Cardiac septum (tissue), 1 donor: ENCODE measurements at regions not wholly inside any gene's neighbourhood (a gene's known extent, or its start where the extent isn't known, plus 50 kb on each side); places are given as distances from the start of the nearest gene placed in this dataset.
"Not testable (repeated sequence)": the region's sequence is repeated elsewhere in the genome, so short reads cannot be mapped to it uniquely, and the experiment has no call there.

Source experiments
- DNase-seq: peaks from one replicate; pipeline ENCODE4 v3.0.0-alpha.2; 2020; ENCODE audit warnings: low spot score
- intact Hi-C: fragments of 100-400 bp; cut with DNase I; formaldehyde crosslinking; loops from one replicate; pipeline ENCODE4 v1.14.0; 2022
- donor health status: DM: no; HTN: no; CAD: no.

GRCh38 chr5:98193921-98194760 lies 579.3 kb upstream of the RGMB start:
- intact Hi-C loops, result no loop called here

DNA sequence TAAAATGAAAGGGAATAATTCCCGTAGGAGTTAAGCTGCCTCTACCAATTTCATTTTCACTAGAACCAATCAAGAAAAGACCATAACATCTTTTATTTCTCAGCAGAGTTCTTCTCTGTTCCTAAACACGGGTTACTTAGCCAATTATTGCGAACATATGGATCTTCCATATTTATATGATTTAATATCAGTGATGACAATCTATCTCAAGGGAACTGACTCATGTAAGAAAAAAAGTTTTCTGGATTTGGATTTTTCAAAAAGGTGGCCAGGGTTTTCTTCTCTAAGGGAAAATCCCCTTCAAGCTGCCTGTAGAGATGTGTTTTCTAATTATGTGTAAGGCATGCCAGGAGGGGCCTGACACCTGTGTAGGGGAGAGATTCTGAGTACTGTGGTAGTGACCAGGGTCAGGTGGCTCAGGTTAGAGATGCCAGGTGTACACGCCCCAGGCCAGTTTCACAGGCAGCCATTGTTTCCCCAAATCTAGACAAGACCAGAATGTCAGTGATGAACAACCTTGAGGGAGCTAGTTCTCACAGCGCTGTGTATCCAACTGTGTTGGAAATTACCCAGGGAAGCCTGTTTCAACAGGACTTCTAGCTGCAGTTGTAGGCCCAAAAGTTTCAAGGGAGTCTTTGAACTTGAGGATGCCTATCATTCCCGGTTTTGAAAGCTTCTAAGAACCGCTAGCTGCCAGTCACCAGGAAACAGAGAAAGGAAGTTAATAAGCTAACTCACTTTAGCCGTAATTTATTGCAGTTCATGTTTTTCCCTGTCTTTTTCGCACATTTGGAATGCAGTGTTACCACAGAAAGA lies 572.5 kb upstream of the RGMB start:
- intact Hi-C loops, result no loop called here

More at GRCh38 chr5:98193921-98194760, 579.3 kb upstream of the RGMB start:
- DNase-seq, result no peak

GRCh38 chr5:98204798-98205197 lies 568.7 kb upstream of the RGMB start:
- DNase-seq, result no peak
- intact Hi-C loops, result no loop called here

More for the DNA sequence above, 572.5 kb upstream of the RGMB start:
- no peak for DNase-seq

DNA sequence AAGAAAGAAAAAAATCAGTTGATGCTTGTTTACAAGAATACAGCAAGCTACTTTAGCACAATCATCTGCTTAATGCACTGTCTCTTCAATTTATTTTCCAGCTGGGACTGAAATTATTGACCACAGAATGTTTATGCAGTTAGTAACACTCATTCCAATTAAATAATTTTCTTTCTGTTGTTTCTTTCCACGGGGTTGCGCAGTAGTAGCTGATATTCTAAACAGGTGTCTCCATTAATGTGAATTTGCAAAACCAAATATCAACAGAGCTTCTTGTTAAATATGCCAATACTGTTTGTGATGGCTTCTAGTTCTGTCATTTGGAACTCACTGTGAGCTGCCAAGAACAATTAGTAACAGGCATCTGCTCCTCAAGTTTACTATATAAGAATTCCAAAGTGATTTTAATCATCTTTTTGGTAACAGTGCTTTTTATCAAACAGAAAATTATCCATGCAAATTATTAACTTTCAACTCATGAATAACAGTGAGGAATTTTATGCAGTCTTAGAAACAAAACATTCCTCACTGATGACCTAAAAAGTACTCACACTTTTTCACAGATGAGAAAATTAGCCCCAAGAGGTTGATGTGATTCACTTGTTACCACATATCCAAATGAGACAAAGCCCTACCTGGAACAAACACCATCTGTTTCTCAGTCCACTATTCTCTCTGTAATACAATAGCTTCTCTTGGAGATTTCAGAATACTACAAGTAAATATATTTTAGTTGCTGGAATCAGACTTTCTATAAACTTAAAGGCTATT lies 567.6 kb upstream of the RGMB start:
- no peak for DNase-seq
- intact Hi-C loops, result no loop called here

DNA sequence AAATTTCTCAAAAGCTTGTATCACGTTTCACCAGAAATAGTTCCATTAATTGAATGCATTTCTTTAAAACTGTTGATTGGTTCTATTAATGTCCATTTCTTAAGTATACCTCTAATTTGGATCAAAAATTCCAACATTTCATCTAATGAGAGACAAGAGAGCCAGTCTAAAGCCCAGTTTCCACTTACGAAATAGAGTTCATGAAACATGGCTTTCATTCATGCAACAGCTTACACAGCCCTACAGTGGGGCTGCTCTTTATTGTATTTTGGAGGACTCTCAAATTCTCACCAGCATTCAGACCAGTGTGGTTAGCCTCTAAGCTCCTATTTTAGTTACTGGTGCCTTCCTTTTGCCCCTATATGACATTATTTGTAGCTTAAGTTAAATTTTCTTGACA lies 566.9 kb upstream of the RGMB start:
- intact Hi-C loops, result no loop called here
- DNase-seq, result no peak

- no peak for DNase-seq
- intact Hi-C loops, result no loop called here
Measured at GRCh38 chr5:98209418-98209817, 564.0 kb upstream of the RGMB start.

- DNase-seq, result no peak
- intact Hi-C loops, result no loop called here
Measured at GRCh38 chr5:98214240-98215051, 559.0 kb upstream of the RGMB start.

GRCh38 chr5:98217138-98217537 lies 556.3 kb upstream of the RGMB start:
- DNase-seq, result no peak
- intact Hi-C loops, result no loop called here

DNA sequence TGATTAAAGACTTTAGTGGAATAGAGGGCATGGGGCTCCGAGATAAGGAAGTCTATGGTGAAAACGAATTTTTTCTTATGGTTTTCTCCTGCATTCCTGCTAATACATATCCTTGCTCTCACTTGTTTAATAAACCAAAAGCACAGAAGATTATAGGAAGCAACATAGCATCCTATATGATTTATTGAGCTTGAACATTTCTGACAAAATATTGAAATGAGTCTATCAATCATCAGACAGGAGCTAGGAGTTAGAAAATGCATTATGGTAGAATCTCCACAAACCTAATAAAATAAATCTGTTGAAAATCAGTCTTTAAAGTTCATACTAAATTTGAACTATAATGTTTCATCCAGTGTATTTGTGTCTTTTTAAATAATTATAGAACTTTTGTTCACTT lies 554.6 kb upstream of the RGMB start:
- intact Hi-C loops, result no loop called here
- no peak for DNase-seq

DNA sequence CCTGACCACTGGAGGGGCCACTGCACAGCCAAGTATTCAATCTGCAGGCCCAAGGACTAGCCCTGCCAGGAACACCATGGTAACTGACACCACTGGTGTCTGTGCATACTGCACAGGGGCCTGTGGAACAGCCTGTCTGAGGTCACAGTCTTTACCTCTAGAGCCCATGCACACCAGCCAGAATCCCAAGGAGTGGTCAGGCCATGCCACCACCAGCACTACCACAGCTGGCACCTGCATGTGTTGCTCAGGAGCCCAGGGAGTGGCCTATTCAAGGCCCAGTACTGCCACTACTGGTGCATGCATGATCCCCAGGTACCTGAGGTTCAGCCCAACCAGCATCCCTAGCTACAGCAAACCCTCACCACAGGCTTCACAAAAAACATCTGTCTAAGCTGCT lies 546.0 kb upstream of the RGMB start:
- no peak for DNase-seq
- intact Hi-C loops, result no loop called here

GRCh38 chr5:98231089-98231488 lies 542.4 kb upstream of the RGMB start:
- DNase-seq, result no peak
- intact Hi-C loops, result no loop called here

DNA sequence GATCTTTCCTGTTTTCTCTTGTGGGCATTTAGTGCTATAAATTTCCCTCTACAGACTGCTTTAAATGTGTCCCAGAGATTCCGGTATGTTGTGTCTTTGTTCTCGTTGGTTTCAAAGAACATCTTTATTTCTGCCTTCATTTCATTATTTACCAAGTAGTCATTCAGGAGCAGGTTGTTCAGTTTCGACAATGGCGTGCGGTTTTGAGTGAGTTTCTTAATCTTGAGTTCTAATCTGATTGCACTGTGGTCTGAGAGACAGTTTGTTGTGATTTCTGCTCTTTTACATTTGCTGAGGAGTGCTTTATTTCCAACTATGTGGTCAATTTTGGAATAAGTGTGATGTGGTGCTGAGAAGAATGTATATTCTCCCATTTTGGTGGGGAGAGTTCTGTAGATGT lies 535.7 kb upstream of the RGMB start:
- intact Hi-C loops, DNase-seq: not testable (repeated sequence)

GRCh38 chr5:98243972-98244371 lies 529.5 kb upstream of the RGMB start:
- no peak for DNase-seq
- intact Hi-C loops, result no loop called here

GRCh38 chr5:98248949-98249348 lies 524.5 kb upstream of the RGMB start:
- intact Hi-C loops, result no loop called here

GRCh38 chr5:98258939-98259338 lies 514.5 kb upstream of the RGMB start:
- intact Hi-C loops, result no loop called here
- no peak for DNase-seq

More at GRCh38 chr5:98248949-98249348, 524.5 kb upstream of the RGMB start:
- DNase-seq, result no peak

GRCh38 chr5:98259595-98259994 lies 513.9 kb upstream of the RGMB start:
- intact Hi-C loops, result no loop called here
- no peak for DNase-seq

DNA sequence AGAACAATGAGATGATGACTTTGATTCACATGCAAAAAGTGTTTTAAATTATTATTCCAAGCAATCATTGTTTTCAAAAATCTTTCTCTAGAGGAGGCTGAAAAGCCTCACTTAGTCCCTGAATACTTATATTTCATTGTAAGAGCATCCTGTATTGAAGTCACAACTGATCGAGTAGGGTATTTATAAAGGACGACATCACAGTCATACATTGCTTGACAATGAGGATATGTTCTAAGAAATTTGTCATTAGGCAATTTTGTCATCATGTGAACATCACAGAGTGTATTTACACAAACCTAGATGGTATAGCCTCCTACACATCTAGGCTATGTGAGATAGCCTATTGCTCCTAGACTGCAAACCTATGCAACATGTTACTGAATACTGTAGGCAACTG lies 510.4 kb upstream of the RGMB start:
- no peak for DNase-seq
- intact Hi-C loops, result no loop called here

GRCh38 chr5:98268162-98268860 lies 505.2 kb upstream of the RGMB start:
- intact Hi-C loops, result no loop called here
- DNase-seq, result no peak

GRCh38 chr5:98275980-98276379 lies 497.5 kb upstream of the RGMB start:
- intact Hi-C loops, result no loop called here
- DNase-seq, result no peak
